HCT116 (cell line): ENCODE measurements at regions not wholly inside any gene's neighbourhood (a gene's known extent, or its start where the extent isn't known, plus 50 kb on each side); places are given as distances from the start of the nearest gene placed in this dataset.

Experiments
- ATAC-seq: fragments of 200-7000 bp; cut with Tn5 transposase; 2 replicates; pipeline ENCODE4 v1.9.1; 2020; ENCODE audit warnings: mild to moderate bottlenecking, moderate library complexity
- BruUV-seq: library from RNA; stranded (reverse); fragments of 400-500 nt; replicated peaks from 2 replicates; lab custom pipeline; 2021; lab: Mats Ljungman, UMichigan
- CTCF ChIA-PET: fragments of 300-600 bp; sonication (Branson Sonifier 250); formaldehyde crosslinking; loops from one replicate; lab custom pipeline; 2021; ENCODE audit warnings: antibody characterized with exemption; lab: Charles Lee
- POLR2A ChIA-PET: fragments of 300-600, 350-600 bp; sonication (Branson Sonifier 250); formaldehyde crosslinking; loops from one replicate; lab custom pipeline; 2021; ENCODE audit warnings: antibody characterized with exemption; lab: Charles Lee
- RAD21 ChIA-PET, 2 experiments: fragments of 300-600 bp; sonication (Branson Sonifier 250); formaldehyde crosslinking; loops; one replicate each; lab custom pipeline; 2023; ENCODE audit warnings: low total read pairs in 2 of 2; ENCODE audit not compliant: uncharacterized antibody in 2 of 2, unreplicated experiment in 2 of 2, low non-redundant PET in 1 of 2; lab: Charles Lee
- DNase-seq: peaks from one replicate; pipeline ENCODE4 v3.0.0-alpha.2; 2010; ENCODE audit warnings: low read depth, low spot score
- H2AFZ ChIP-seq: fragments of 200-600 bp; shearing (Covaris generic), sonication (generic); 2 replicates; pipeline ENCODE4 v1.6.1; 2017; ENCODE audit warnings: low read depth, mixed run types, mixed read lengths, antibody characterized with exemption, low read length; ENCODE audit not compliant: poor library complexity, severe bottlenecking
- H3K27ac ChIP-seq: 2 replicates; pipeline ENCODE4 v1.5.1; 2012; ENCODE audit warnings: low read depth, low read length
- H3K27me3 ChIP-seq: fragments of 200-600 bp; sonication (generic); 2 replicates; pipeline ENCODE4 v1.6.1; 2016; ENCODE audit warnings: mixed run types, low read length, mixed read lengths; ENCODE audit not compliant: insufficient read depth
- H3K36me3 ChIP-seq, 2 experiments: fragments of 200-500 bp in 1 of 2; fragments of 200-600 bp in 1 of 2; sonication (Bioruptor generic) in 1 of 2; sonication (generic) in 1 of 2; 2 replicates each; pipeline versions ENCODE4 v1.5.1 to v1.6.1; 2014 to 2016; ENCODE audit warnings: low read length in 2 of 2, inconsistent platforms in 1 of 2, mixed read lengths in 1 of 2, mixed run types in 1 of 2; ENCODE audit not compliant: insufficient read depth in 2 of 2, control insufficient read depth in 1 of 2
- H3K4me1 ChIP-seq, 2 experiments: fragments of 200-600 bp in 1 of 2; sonication (generic) in 1 of 2; 2 replicates each; pipeline versions ENCODE4 v1.5.1 to v1.6.1; 2012 to 2017; ENCODE audit warnings: low read length in 2 of 2, inconsistent platforms in 1 of 2, mild to moderate bottlenecking in 1 of 2, mixed read lengths in 1 of 2, mixed run types in 1 of 2, moderate library complexity in 1 of 2; ENCODE audit not compliant: insufficient read depth in 2 of 2, control insufficient read depth in 1 of 2
- H3K4me2 ChIP-seq: fragments of 200-600 bp; sonication (generic); 2 replicates; pipeline ENCODE4 v1.6.1; 2017; ENCODE audit warnings: mixed run types, low read length, mixed read lengths
- H3K4me3 ChIP-seq, 2 experiments: fragments of 200-600 bp in 1 of 2; sonication (generic) in 1 of 2; replicated peaks in 1 of 2; 2 replicates each; pipeline ENCODE4 v1.5.1; 2011 to 2016; ENCODE audit warnings: low read length in 2 of 2, control low read depth in 1 of 2, low read depth in 1 of 2, mild to moderate bottlenecking in 1 of 2, mixed read lengths in 1 of 2, mixed run types in 1 of 2
- H3K79me2 ChIP-seq: fragments of 200-600 bp; sonication (generic); 2 replicates; pipeline ENCODE4 v1.6.1; 2017; ENCODE audit warnings: mild to moderate bottlenecking, mixed run types, low read length, moderate library complexity, mixed read lengths; ENCODE audit not compliant: insufficient read depth
- H3K9ac ChIP-seq: fragments of 200-600 bp; sonication (generic); 2 replicates; pipeline ENCODE4 v1.6.1; 2016; ENCODE audit warnings: low read length, mixed read lengths
- H3K9me2 ChIP-seq: fragments of 200-600 bp; sonication (generic), shearing (Covaris generic); 2 replicates; pipeline ENCODE4 v1.6.1; 2017; ENCODE audit warnings: mixed run types, mild to moderate bottlenecking, moderate library complexity; ENCODE audit not compliant: insufficient read depth
- H3K9me3 ChIP-seq, 2 experiments: fragments of 200-500 bp in 1 of 2; fragments of 200-600 bp in 1 of 2; sonication (Bioruptor generic) in 1 of 2; sonication (generic) in 1 of 2; 2 replicates each; pipeline ENCODE4 v1.6.1; 2014 to 2017; ENCODE audit warnings: low read length in 2 of 2, mixed read lengths in 2 of 2, inconsistent platforms in 1 of 2, low read depth in 1 of 2, mild to moderate bottlenecking in 1 of 2, mixed run types in 1 of 2, moderate library complexity in 1 of 2; ENCODE audit not compliant: control insufficient read depth in 1 of 2, insufficient read depth in 1 of 2
- H4K20me1 ChIP-seq: fragments of 200-600 bp; sonication (generic), shearing (Covaris generic); 2 replicates; pipeline ENCODE4 v1.6.1; 2017; ENCODE audit warnings: mixed run types, mild to moderate bottlenecking, moderate library complexity; ENCODE audit not compliant: insufficient read depth
- CBX3 ChIP-seq: IDR thresholded peaks from 2 replicates; pipeline ENCODE4 v1.6.1; 2012; ENCODE audit warnings: low read depth
- CEBPB ChIP-seq: IDR thresholded peaks from 2 replicates; pipeline ENCODE4 v1.6.1; 2012; ENCODE audit warnings: low read depth
- ELF1 ChIP-seq: IDR thresholded peaks from 2 replicates; pipeline ENCODE4 v1.6.1; 2012; ENCODE audit warnings: low read depth, borderline replicate concordance
- EZH2 ChIP-seq: fragments of 200-600 bp; sonication (generic); IDR thresholded peaks from 2 replicates; pipeline ENCODE4 v1.6.1; 2017; ENCODE audit warnings: antibody characterized with exemption, mixed run types
- JUND ChIP-seq: IDR thresholded peaks from 2 replicates; pipeline ENCODE4 v1.6.1; 2012
- POLR2AphosphoS5 ChIP-seq: IDR thresholded peaks from 2 replicates; pipeline ENCODE4 v1.6.1; 2011; ENCODE audit warnings: mild to moderate bottlenecking, low read depth, low read length, moderate library complexity
- RAD21 ChIP-seq: IDR thresholded peaks from 2 replicates; pipeline ENCODE4 v1.6.1; 2012; ENCODE audit warnings: low read depth, mild to moderate bottlenecking
- SIN3A ChIP-seq: IDR thresholded peaks from 2 replicates; pipeline ENCODE4 v1.6.1; 2012; ENCODE audit warnings: low read depth
- SP1 ChIP-seq: IDR thresholded peaks from 2 replicates; pipeline ENCODE4 v1.6.1; 2012; ENCODE audit warnings: low read depth
- TCF7L2 ChIP-seq: IDR thresholded peaks from 2 replicates; pipeline ENCODE4 v1.7.0; 2011; ENCODE audit warnings: borderline replicate concordance, inconsistent platforms; ENCODE audit not compliant: insufficient read depth, insufficient read length; ENCODE audit errors: extremely low read depth
- ZFX ChIP-seq: fragments of 450-650 bp; IDR thresholded peaks from 2 replicates; pipeline ENCODE4 v1.6.1; 2017
- ZNF274 ChIP-seq: fragments of 200-500 bp; sonication (Bioruptor generic); IDR thresholded peaks from 2 replicates; pipeline ENCODE4 v1.6.1; 2014; ENCODE audit warnings: mild to moderate bottlenecking, low read depth, low read length, inconsistent platforms
- intact Hi-C: fragments of 100-400 bp; cut with micrococcal nuclease; formaldehyde crosslinking; loops from 2 replicates; pipeline ENCODE4 v1.10.0; 2022
- TF ChIP-seq, protein P1 (sequence below): IDR thresholded peaks from 2 replicates; pipeline ENCODE4 v1.6.1; 2011; ENCODE audit warnings: mild to moderate bottlenecking, low read length, moderate library complexity; ENCODE audit not compliant: insufficient replicate concordance; ENCODE audit errors: extremely low read depth

DNA sequence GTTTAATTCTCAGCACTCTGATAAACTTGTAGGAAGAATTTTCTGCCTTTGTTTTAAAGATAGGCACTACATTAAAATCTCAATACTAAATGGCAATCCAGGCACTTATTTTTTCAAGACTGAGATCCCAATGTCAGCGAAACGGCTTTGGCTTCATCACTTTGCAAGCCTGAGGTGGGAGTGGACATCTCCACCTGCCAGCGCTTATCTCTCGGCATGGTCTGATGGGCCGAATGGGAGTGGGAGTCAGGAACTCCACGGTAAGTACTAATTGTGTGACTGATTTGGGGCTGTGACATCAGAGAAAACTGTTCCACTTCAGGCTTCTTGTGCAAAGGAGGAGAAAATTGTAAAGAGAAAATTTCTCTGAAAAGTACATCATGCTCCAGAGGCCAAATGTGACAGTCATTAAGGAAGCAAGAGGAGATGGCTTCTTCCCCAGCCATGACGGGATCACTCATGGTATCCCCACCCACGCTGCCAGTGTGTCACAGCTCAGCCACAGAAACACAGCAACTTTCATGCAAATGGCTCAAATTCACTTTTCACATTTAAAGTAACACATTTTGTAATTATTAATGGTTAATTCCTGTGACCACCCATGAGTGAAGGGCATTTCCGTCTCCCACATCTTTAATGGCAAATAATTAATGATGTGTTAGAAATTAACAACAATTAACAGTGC is 385.5 kb upstream of the HNRNPA3 start:
- RAD21 ChIA-PET = no interaction called here
- no peak for ATAC-seq

More for the DNA sequence above, 385.5 kb upstream of the HNRNPA3 start:
- Histone ChIP-seq H3K4me2 (no peak overlapping the region), H3K4me1 (no peaks in the 10 kb centered on the region), H3K27ac (no peak overlapping the region), H3K9me2 (no peaks in the 10 kb centered on the region), H2AFZ (no peak overlapping the region), H4K20me1 (no peaks in the 10 kb centered on the region), H3K4me3 (no peak overlapping the region), H3K79me2 (no peaks in the 10 kb centered on the region)
- CTCF ChIA-PET = interaction anchor here (0.9 kb wide), 1 partner anchor 321 kb away, joined by 3 read pairs; no protein-coding TSS in a partner anchor
- POLR2A ChIA-PET = no interaction called here
- no peak for DNase-seq
- TF ChIP-seq RAD21 = no peak
- no peak for TF ChIP-seq EZH2
- TF ChIP-seq POLR2AphosphoS5 = no peak
- no peak for TF ChIP-seq TCF7L2
- TF ChIP-seq, protein P1, sequence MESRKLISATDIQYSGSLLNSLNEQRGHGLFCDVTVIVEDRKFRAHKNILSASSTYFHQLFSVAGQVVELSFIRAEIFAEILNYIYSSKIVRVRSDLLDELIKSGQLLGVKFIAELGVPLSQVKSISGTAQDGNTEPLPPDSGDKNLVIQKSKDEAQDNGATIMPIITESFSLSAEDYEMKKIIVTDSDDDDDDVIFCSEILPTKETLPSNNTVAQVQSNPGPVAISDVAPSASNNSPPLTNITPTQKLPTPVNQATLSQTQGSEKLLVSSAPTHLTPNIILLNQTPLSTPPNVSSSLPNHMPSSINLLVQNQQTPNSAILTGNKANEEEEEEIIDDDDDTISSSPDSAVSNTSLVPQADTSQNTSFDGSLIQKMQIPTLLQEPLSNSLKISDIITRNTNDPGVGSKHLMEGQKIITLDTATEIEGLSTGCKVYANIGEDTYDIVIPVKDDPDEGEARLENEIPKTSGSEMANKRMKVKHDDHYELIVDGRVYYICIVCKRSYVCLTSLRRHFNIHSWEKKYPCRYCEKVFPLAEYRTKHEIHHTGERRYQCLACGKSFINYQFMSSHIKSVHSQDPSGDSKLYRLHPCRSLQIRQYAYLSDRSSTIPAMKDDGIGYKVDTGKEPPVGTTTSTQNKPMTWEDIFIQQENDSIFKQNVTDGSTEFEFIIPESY = no peak
- no peak for TF ChIP-seq CBX3
- no peak for TF ChIP-seq ZNF274
- no peak for TF ChIP-seq SP1
- TF ChIP-seq ZFX = no peak
- no peak for TF ChIP-seq CEBPB
- TF ChIP-seq ELF1 = no peak
- TF ChIP-seq JUND = no peak
- no peak for TF ChIP-seq SIN3A
- TF ChIP-seq, all 23 proteins: peak for 0
- no peaks in the 10 kb centered on the region for H3K36me3 ChIP-seq
- peaks cover 67% of the 10 kb centered on the region for H3K27me3 ChIP-seq
- no TSS peak for BruUV-seq
- intact Hi-C loops = no loop called here
- no peak overlapping the region for H3K9ac ChIP-seq
- H3K9me3 ChIP-seq = no peaks in the 10 kb centered on the region
